ENCODE measurements at regions not wholly inside any gene's neighbourhood (a gene's known extent, or its start where the extent isn't known, plus 50 kb on each side); places are given as distances from the start of the nearest gene placed in this dataset.

- H3K9me3 ChIP-seq (replicated peaks; ENCODE audit: insufficient read depth, low read length) = no peaks in the 10 kb centered on the region
- H2AFZ ChIP-seq (ENCODE audit: low read length) = no peak overlapping the region
- H3F3A ChIP-seq (ENCODE audit: insufficient read depth, low read length) = no peaks in the 10 kb centered on the region
- H3K4me2 ChIP-seq (ENCODE audit: low read depth, low read length) = no peak overlapping the region
- H3K27me3 ChIP-seq (replicated peaks; ENCODE audit: insufficient read depth, low read length) = no peaks in the 10 kb centered on the region
- no peaks in the 10 kb centered on the region for H4K20me1 ChIP-seq (ENCODE audit: insufficient read depth, low read length)
- H3K9me2 ChIP-seq (replicated peaks; ENCODE audit: insufficient read depth, low read length) = no peaks in the 10 kb centered on the region
- TF ChIP-seq EZH2 (optimal IDR thresholded peaks at IDR 0.05; ENCODE audit: low read depth, low read length) (no peak), EZH2phosphoT487 (IDR thresholded peaks at IDR 0.05; ENCODE audit: low read length) (no peak), CTCF (IDR thresholded peaks at IDR 0.05; ENCODE audit: low read length) (no peak)
- no peaks in the 10 kb centered on the region for H3K36me3 ChIP-seq (replicated peaks; ENCODE audit: insufficient read depth, low read length)
- H3K4me1 ChIP-seq (ENCODE audit: low read length) = no peaks in the 10 kb centered on the region
- H3K4me3 ChIP-seq (ENCODE audit: low read length) = no peak overlapping the region
- DNase-seq = no peak
- H3K27ac ChIP-seq (ENCODE audit: low read length) = no peak overlapping the region
- H3K9ac ChIP-seq (ENCODE audit: low read length) = no peak overlapping the region
- H3K79me2 ChIP-seq (ENCODE audit: low read length) = no peaks in the 10 kb centered on the region
Measured at GRCh38 chr5:135120951-135121350, 86.9 kb upstream of the PITX1 start.

DNA sequence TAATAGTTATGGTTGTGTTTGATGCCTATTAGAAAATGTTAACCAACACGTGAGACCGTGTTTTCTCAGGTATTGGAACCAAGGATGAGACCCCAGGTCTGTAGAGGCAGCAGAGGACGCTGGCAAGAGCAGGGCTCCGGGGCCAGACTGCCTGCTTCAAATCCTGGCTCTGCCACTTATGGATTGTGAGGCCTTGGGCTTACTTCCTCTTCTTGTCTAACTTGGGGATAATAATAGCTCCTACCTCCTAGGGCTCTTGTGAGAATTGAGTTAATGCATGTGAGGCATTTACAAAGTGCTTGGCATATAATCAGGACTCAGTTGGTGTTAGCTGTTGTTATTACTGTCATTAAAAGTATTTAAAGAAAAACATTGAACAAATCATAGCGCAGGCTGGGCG, 85.5 kb upstream of the PITX1 start:
- no peaks in the 10 kb centered on the region for H3K27me3 ChIP-seq (replicated peaks; ENCODE audit: insufficient read depth, low read length)
- no peaks in the 10 kb centered on the region for H3K9me3 ChIP-seq (replicated peaks; ENCODE audit: insufficient read depth, low read length)
- H3K9me2 ChIP-seq (replicated peaks; ENCODE audit: insufficient read depth, low read length) = no peaks in the 10 kb centered on the region
- H3K9ac ChIP-seq (ENCODE audit: low read length) = no peak overlapping the region
- H3K4me2 ChIP-seq (ENCODE audit: low read depth, low read length) = no peak overlapping the region
- TF ChIP-seq EZH2 (optimal IDR thresholded peaks at IDR 0.05; ENCODE audit: low read depth, low read length) = no peak
- no peak for TF ChIP-seq EZH2phosphoT487 (IDR thresholded peaks at IDR 0.05; ENCODE audit: low read length)
- no peak for TF ChIP-seq CTCF (IDR thresholded peaks at IDR 0.05; ENCODE audit: low read length)
- no peak for DNase-seq
- H4K20me1 ChIP-seq (ENCODE audit: insufficient read depth, low read length) = no peaks in the 10 kb centered on the region
- H3K27ac ChIP-seq (ENCODE audit: low read length) = no peak overlapping the region
- no peaks in the 10 kb centered on the region for H3K36me3 ChIP-seq (replicated peaks; ENCODE audit: insufficient read depth, low read length)
- no peak overlapping the region for H2AFZ ChIP-seq (ENCODE audit: low read length)
- H3F3A ChIP-seq (ENCODE audit: insufficient read depth, low read length) = no peaks in the 10 kb centered on the region
- no peaks in the 10 kb centered on the region for H3K4me1 ChIP-seq (ENCODE audit: low read length)
- no peak overlapping the region for H3K4me3 ChIP-seq (ENCODE audit: low read length)
- no peaks in the 10 kb centered on the region for H3K79me2 ChIP-seq (ENCODE audit: low read length)

- H3K9ac ChIP-seq (ENCODE audit: low read length) = no peak overlapping the region
- H2AFZ ChIP-seq (ENCODE audit: low read length) = no peak overlapping the region
- H3K4me2 ChIP-seq (ENCODE audit: low read depth, low read length) = no peak overlapping the region
- H3K9me2 ChIP-seq (replicated peaks; ENCODE audit: insufficient read depth, low read length) = no peaks in the 10 kb centered on the region
- no peaks in the 10 kb centered on the region for H3K4me1 ChIP-seq (ENCODE audit: low read length)
- H3K4me3 ChIP-seq (ENCODE audit: low read length) = no peak overlapping the region
- H3K27ac ChIP-seq (ENCODE audit: low read length) = no peak overlapping the region
- no peaks in the 10 kb centered on the region for H3F3A ChIP-seq (ENCODE audit: insufficient read depth, low read length)
- H3K36me3 ChIP-seq (replicated peaks; ENCODE audit: insufficient read depth, low read length) = no peaks in the 10 kb centered on the region
- no peak for DNase-seq
- no peak for TF ChIP-seq EZH2 (optimal IDR thresholded peaks at IDR 0.05; ENCODE audit: low read depth, low read length)
- no peak for TF ChIP-seq EZH2phosphoT487 (IDR thresholded peaks at IDR 0.05; ENCODE audit: low read length)
- no peak for TF ChIP-seq CTCF (IDR thresholded peaks at IDR 0.05; ENCODE audit: low read length)
- H3K9me3 ChIP-seq (replicated peaks; ENCODE audit: insufficient read depth, low read length) = no peaks in the 10 kb centered on the region
- H4K20me1 ChIP-seq (ENCODE audit: insufficient read depth, low read length) = no peaks in the 10 kb centered on the region
- no peaks in the 10 kb centered on the region for H3K27me3 ChIP-seq (replicated peaks; ENCODE audit: insufficient read depth, low read length)
- no peaks in the 10 kb centered on the region for H3K79me2 ChIP-seq (ENCODE audit: low read length)
Measured at GRCh38 chr5:135117590-135117989, 83.6 kb upstream of the PITX1 start.
